Mammary epithelial cell (primary cell): ENCODE measurements at regions not wholly inside any gene's neighbourhood (a gene's known extent, or its start where the extent isn't known, plus 50 kb on each side); places are given as distances from the start of the nearest gene placed in this dataset.
A peak's percentile ranks its signal among the peaks of the same experiment; 100 is the strongest.

ENCODE experiments used
- CTCF ChIP-seq, 2 donors: IDR thresholded peaks in 1 of 2; conservative IDR thresholded peaks in 1 of 2; 2 replicates each; pipeline ENCODE4 v1.5.1; 2011 to 2012; ENCODE audit warnings: inconsistent platforms in 2 of 2, low read length in 2 of 2, mild to moderate bottlenecking in 2 of 2, control low read depth in 1 of 2, low read depth in 1 of 2; ENCODE audit not compliant: insufficient read depth in 1 of 2; ENCODE audit errors: extremely low read depth in 1 of 2
- EZH2 ChIP-seq: IDR thresholded peaks from 2 replicates; pipeline ENCODE4 v1.6.1; 2012; ENCODE audit warnings: low read length, inconsistent platforms, borderline replicate concordance

GRCh38 chr4:43132010-43132582, 239.6 kb downstream of the GRXCR1 start:
- TF ChIP-seq CTCF (conservative IDR thresholded peaks at IDR 0.05 in 1 of 2, IDR thresholded peaks at IDR 0.05 in 1 of 2; ENCODE audit: extremely low read depth in 1 of 2, insufficient read depth in 1 of 2, low read depth in 1 of 2, low read length in 2 of 2) = peak; percentile 82 to 89
- no peak for TF ChIP-seq EZH2
